ENCODE measurements at regions not wholly inside any gene's neighbourhood (a gene's known extent, or its start where the extent isn't known, plus 50 kb on each side); places are given as distances from the start of the nearest gene placed in this dataset.

- Histone ChIP-seq H3K36me3 (no peaks in the 10 kb centered on the region), H3K4me1 (no peaks in the 10 kb centered on the region), H3K4me3 (no peak overlapping the region), H3K27me3 (peaks cover 0 to 11% (median 0%) of the 10 kb centered on the region in 4 donors), H3K9me3 (peaks cover 0 to 5% (median 0%) of the 10 kb centered on the region in 3 donors), H3K27ac (no peak overlapping the region)
- TF ChIP-seq CTCF (IDR thresholded peaks at IDR 0.05) = no peak
- TF ChIP-seq POLR2A (IDR thresholded peaks at IDR 0.05) = no peak
- DNase-seq = no peak
- 11 to 20% methylated on average over 2 of the region's 2 CpGs for WGBS, 2 donors
- intact Hi-C loops (cut with DNase I) = no loop called here
These were observed 202.9 kb downstream of the TBX15 start for GRCh38 chr1:118785246-118785645.

- H3K4me1 ChIP-seq = no peaks in the 10 kb centered on the region
- H3K36me3 ChIP-seq = no peaks in the 10 kb centered on the region
- DNase-seq = no peak
- H3K27ac ChIP-seq = no peak overlapping the region
- H3K9me3 ChIP-seq = no peaks in the 10 kb centered on the region
- intact Hi-C loops (cut with DNase I) = no loop called here
- TF ChIP-seq POLR2A (IDR thresholded peaks at IDR 0.05) = no peak
- no peak for TF ChIP-seq CTCF (IDR thresholded peaks at IDR 0.05)
- H3K4me3 ChIP-seq = no peak overlapping the region
- 26 to 42% methylated on average over 2 of the region's 2 CpGs for WGBS, 2 donors
- H3K27me3 ChIP-seq = peaks cover 0 to 11% (median 0%) of the 10 kb centered on the region in 4 donors
These were observed 204.9 kb downstream of the TBX15 start for GRCh38 chr1:118783095-118783758.

- intact Hi-C loops (cut with DNase I) = no loop called here
- H3K27ac ChIP-seq = no peak overlapping the region
- WGBS, 2 donors = 36 to 56% methylated on average over 1 of the region's 1 CpG
- no peaks in the 10 kb centered on the region for H3K9me3 ChIP-seq
- no peak for DNase-seq
- no peak overlapping the region for H3K4me3 ChIP-seq
- H3K4me1 ChIP-seq = no peaks in the 10 kb centered on the region
- TF ChIP-seq POLR2A (IDR thresholded peaks at IDR 0.05) (no peak), CTCF (IDR thresholded peaks at IDR 0.05) (no peak)
- no peaks in the 10 kb centered on the region for H3K36me3 ChIP-seq
- H3K27me3 ChIP-seq = no peaks in the 10 kb centered on the region
These were observed 214.5 kb downstream of the TBX15 start for GRCh38 chr1:118773656-118774055.

GRCh38 chr1:118767971-118768370 is 220.2 kb downstream of the TBX15 start:
- 33 to 39% methylated on average over 2 of the region's 2 CpGs for WGBS, 2 donors
- Histone ChIP-seq H3K36me3 (no peaks in the 10 kb centered on the region), H3K4me1 (no peaks in the 10 kb centered on the region), H3K4me3 (no peak overlapping the region), H3K27ac (no peak overlapping the region), H3K27me3 (no peaks in the 10 kb centered on the region), H3K9me3 (peaks cover 0 to 7% (median 0%) of the 10 kb centered on the region in 3 donors)
- no peak for TF ChIP-seq POLR2A (IDR thresholded peaks at IDR 0.05)
- TF ChIP-seq CTCF (IDR thresholded peaks at IDR 0.05) = no peak
- intact Hi-C loops (cut with DNase I) = no loop called here
- no peak for DNase-seq

GRCh38 chr1:118753976-118754375 is 234.2 kb downstream of the TBX15 start:
- Histone ChIP-seq H3K4me1 (no peaks in the 10 kb centered on the region), H3K4me3 (no peak overlapping the region), H3K27ac (no peak overlapping the region), H3K36me3 (no peaks in the 10 kb centered on the region), H3K27me3 (peaks cover 0 to 3% (median 0%) of the 10 kb centered on the region in 4 donors), H3K9me3 (no peaks in the 10 kb centered on the region)
- TF ChIP-seq CTCF (IDR thresholded peaks at IDR 0.05) (no peak), POLR2A (IDR thresholded peaks at IDR 0.05) (no peak)
- 61 to 81% methylated on average over 1 of the region's 1 CpG for WGBS, 2 donors
- intact Hi-C loops (cut with DNase I) = no loop called here
- DNase-seq = no peak

Data from esophagus squamous epithelium (tissue), 5 donors.